T-helper 1 cell treated with Interleukin-12 subunit alpha and Interleukin-12 subunit beta and Interleukin-4 antibody, amounts not matched to agents 30 μg/mL and 1 μg/mL, for 36 hours (primary cell): ENCODE measurements at regions not wholly inside any gene's neighbourhood (a gene's known extent, or its start where the extent isn't known, plus 50 kb on each side); places are given as distances from the start of the nearest gene placed in this dataset.

Experiments
- H3K27ac Mint-ChIP-seq: one replicate; pipeline ENCODE4 v1.8.0; 2021; ENCODE audit warnings: mild to moderate bottlenecking, mixed read lengths
- H3K27me3 Mint-ChIP-seq: one replicate; pipeline ENCODE4 v1.8.0; 2021; ENCODE audit warnings: low read depth, mixed read lengths
- H3K36me3 Mint-ChIP-seq: one replicate; pipeline ENCODE4 v1.8.0; 2021; ENCODE audit warnings: low read depth, mixed read lengths
- H3K4me1 Mint-ChIP-seq: one replicate; pipeline ENCODE4 v1.8.0; 2021; ENCODE audit warnings: low read depth, mixed read lengths
- H3K4me3 Mint-ChIP-seq: one replicate; pipeline ENCODE4 v1.8.0; 2021; ENCODE audit warnings: mild to moderate bottlenecking, moderate library complexity, mixed read lengths
- H3K9me3 Mint-ChIP-seq: one replicate; pipeline ENCODE4 v1.8.0; 2021; ENCODE audit warnings: mixed read lengths

GRCh38 chr6:139514819-139515218 lies 140.4 kb upstream of the CITED2 start:
- Mint-ChIP-seq H3K27ac (no peak overlapping the region), H3K27me3 (peaks cover 3% of the 10 kb centered on the region), H3K4me3 (no peak overlapping the region), H3K4me1 (peaks cover 5% of the 10 kb centered on the region), H3K9me3 (no peaks in the 10 kb centered on the region), H3K36me3 (no peaks in the 10 kb centered on the region)

- Mint-ChIP-seq H3K27ac (no peak overlapping the region), H3K27me3 (peaks cover 8% of the 10 kb centered on the region), H3K9me3 (no peaks in the 10 kb centered on the region), H3K4me3 (no peak overlapping the region), H3K36me3 (no peaks in the 10 kb centered on the region), H3K4me1 (peaks cover 3% of the 10 kb centered on the region)
Observed at GRCh38 chr6:139510040-139510790, 135.8 kb upstream of the CITED2 start.

GRCh38 chr6:139509167-139509566 lies 134.7 kb upstream of the CITED2 start:
- Mint-ChIP-seq H3K4me1 (no peaks in the 10 kb centered on the region), H3K9me3 (no peaks in the 10 kb centered on the region), H3K27me3 (peaks cover 8% of the 10 kb centered on the region), H3K4me3 (no peak overlapping the region), H3K27ac (no peak overlapping the region), H3K36me3 (no peaks in the 10 kb centered on the region)

- no peaks in the 10 kb centered on the region for H3K36me3 Mint-ChIP-seq
- H3K4me1 Mint-ChIP-seq, result no peaks in the 10 kb centered on the region
- no peaks in the 10 kb centered on the region for H3K9me3 Mint-ChIP-seq
- no peak overlapping the region for H3K27ac Mint-ChIP-seq
- peaks cover 8% of the 10 kb centered on the region for H3K27me3 Mint-ChIP-seq
- H3K4me3 Mint-ChIP-seq, result no peak overlapping the region
Observed at GRCh38 chr6:139508576-139508975, 134.1 kb upstream of the CITED2 start.

GRCh38 chr6:139508023-139508422 lies 133.6 kb upstream of the CITED2 start:
- H3K36me3 Mint-ChIP-seq, result no peaks in the 10 kb centered on the region
- H3K4me1 Mint-ChIP-seq, result no peaks in the 10 kb centered on the region
- H3K9me3 Mint-ChIP-seq, result no peaks in the 10 kb centered on the region

GRCh38 chr6:139500977-139501376 lies 126.5 kb upstream of the CITED2 start:
- Mint-ChIP-seq H3K9me3 (no peaks in the 10 kb centered on the region), H3K4me1 (no peaks in the 10 kb centered on the region), H3K27me3 (no peaks in the 10 kb centered on the region), H3K4me3 (no peak overlapping the region), H3K27ac (no peak overlapping the region), H3K36me3 (no peaks in the 10 kb centered on the region)

More at GRCh38 chr6:139508023-139508422, 133.6 kb upstream of the CITED2 start:
- no peak overlapping the region for H3K4me3 Mint-ChIP-seq
- H3K27me3 Mint-ChIP-seq, result peaks cover 8% of the 10 kb centered on the region
- no peak overlapping the region for H3K27ac Mint-ChIP-seq

GRCh38 chr6:139498715-139499114 lies 124.3 kb upstream of the CITED2 start:
- Mint-ChIP-seq H3K9me3 (no peaks in the 10 kb centered on the region), H3K36me3 (no peaks in the 10 kb centered on the region), H3K27me3 (no peaks in the 10 kb centered on the region), H3K4me1 (no peaks in the 10 kb centered on the region), H3K4me3 (no peak overlapping the region), H3K27ac (no peak overlapping the region)

- no peaks in the 10 kb centered on the region for H3K27me3 Mint-ChIP-seq
- H3K9me3 Mint-ChIP-seq, result no peaks in the 10 kb centered on the region
- H3K4me1 Mint-ChIP-seq, result no peaks in the 10 kb centered on the region
- H3K36me3 Mint-ChIP-seq, result no peaks in the 10 kb centered on the region
- H3K27ac Mint-ChIP-seq, result no peak overlapping the region
- no peak overlapping the region for H3K4me3 Mint-ChIP-seq
Observed at GRCh38 chr6:139497345-139497961, 123.0 kb upstream of the CITED2 start.

GRCh38 chr6:139496654-139497344 lies 122.4 kb upstream of the CITED2 start:
- H3K4me3 Mint-ChIP-seq, result no peak overlapping the region
- no peak overlapping the region for H3K27ac Mint-ChIP-seq
- H3K4me1 Mint-ChIP-seq, result no peaks in the 10 kb centered on the region
- no peaks in the 10 kb centered on the region for H3K27me3 Mint-ChIP-seq
- no peaks in the 10 kb centered on the region for H3K9me3 Mint-ChIP-seq
- no peaks in the 10 kb centered on the region for H3K36me3 Mint-ChIP-seq

- H3K36me3 Mint-ChIP-seq, result no peaks in the 10 kb centered on the region
- H3K27me3 Mint-ChIP-seq, result no peaks in the 10 kb centered on the region
- peaks cover 3% of the 10 kb centered on the region for H3K4me1 Mint-ChIP-seq
- no peak overlapping the region for H3K4me3 Mint-ChIP-seq
- no peak overlapping the region for H3K27ac Mint-ChIP-seq
- peaks cover 4% of the 10 kb centered on the region for H3K9me3 Mint-ChIP-seq
Observed at GRCh38 chr6:139494376-139494990, 120.0 kb upstream of the CITED2 start.

- Mint-ChIP-seq H3K4me1 (peaks cover 3% of the 10 kb centered on the region), H3K27ac (no peak overlapping the region), H3K9me3 (peaks cover 4% of the 10 kb centered on the region), H3K36me3 (no peaks in the 10 kb centered on the region), H3K4me3 (no peak overlapping the region), H3K27me3 (no peaks in the 10 kb centered on the region)
Observed at GRCh38 chr6:139490482-139490881, 116.0 kb upstream of the CITED2 start.

GRCh38 chr6:139486476-139486799 lies 112.0 kb upstream of the CITED2 start:
- no peaks in the 10 kb centered on the region for H3K27me3 Mint-ChIP-seq
- no peaks in the 10 kb centered on the region for H3K36me3 Mint-ChIP-seq
- H3K4me1 Mint-ChIP-seq, result peaks cover 7% of the 10 kb centered on the region
- no peak overlapping the region for H3K27ac Mint-ChIP-seq
- no peak overlapping the region for H3K4me3 Mint-ChIP-seq
- peaks cover 4% of the 10 kb centered on the region for H3K9me3 Mint-ChIP-seq

- no peak overlapping the region for H3K4me3 Mint-ChIP-seq
- H3K36me3 Mint-ChIP-seq, result no peaks in the 10 kb centered on the region
- peaks cover 7% of the 10 kb centered on the region for H3K4me1 Mint-ChIP-seq
- H3K9me3 Mint-ChIP-seq, result peaks cover 4% of the 10 kb centered on the region
- H3K27me3 Mint-ChIP-seq, result no peaks in the 10 kb centered on the region
- no peak overlapping the region for H3K27ac Mint-ChIP-seq
Observed at GRCh38 chr6:139485742-139486475, 111.5 kb upstream of the CITED2 start.

GRCh38 chr6:139485185-139485584 lies 110.7 kb upstream of the CITED2 start:
- Mint-ChIP-seq H3K36me3 (no peaks in the 10 kb centered on the region), H3K4me3 (no peak overlapping the region), H3K27me3 (peaks cover 1% of the 10 kb centered on the region), H3K27ac (no peak overlapping the region), H3K9me3 (peaks cover 4% of the 10 kb centered on the region), H3K4me1 (peaks cover 4% of the 10 kb centered on the region)
